ENCODE measurements at regions not wholly inside any gene's neighbourhood (a gene's known extent, or its start where the extent isn't known, plus 50 kb on each side); places are given as distances from the start of the nearest gene placed in this dataset.

- DNase-seq, result no peak
These were observed 908.9 kb upstream of the LCORL start for GRCh38 chr4:18930487-18930886.

- no peak for DNase-seq
These were observed 902.1 kb upstream of the LCORL start for GRCh38 chr4:18923496-18924161.

GRCh38 chr4:18917689-18918088 lies 896.1 kb upstream of the LCORL start:
- no peak for DNase-seq

DNA sequence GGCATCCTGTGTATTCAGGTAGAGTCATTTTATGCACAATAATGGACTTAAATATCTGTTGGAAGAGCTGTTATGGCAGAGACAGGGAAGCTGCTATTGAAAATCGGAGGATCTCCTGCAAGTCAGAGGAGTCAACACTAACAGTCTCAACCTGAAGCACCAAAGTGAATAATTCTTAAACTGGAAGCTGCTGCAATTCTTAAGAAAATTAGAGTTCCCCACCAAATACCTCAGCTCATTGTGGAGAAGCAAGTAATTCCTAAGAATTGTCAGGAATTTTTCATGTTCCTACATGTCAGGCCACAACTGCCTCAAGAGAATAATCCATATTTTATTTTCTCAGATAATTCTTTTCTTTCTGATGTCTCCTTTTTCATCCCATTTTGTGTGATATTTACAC lies 892.6 kb upstream of the LCORL start:
- no peak for DNase-seq

DNA sequence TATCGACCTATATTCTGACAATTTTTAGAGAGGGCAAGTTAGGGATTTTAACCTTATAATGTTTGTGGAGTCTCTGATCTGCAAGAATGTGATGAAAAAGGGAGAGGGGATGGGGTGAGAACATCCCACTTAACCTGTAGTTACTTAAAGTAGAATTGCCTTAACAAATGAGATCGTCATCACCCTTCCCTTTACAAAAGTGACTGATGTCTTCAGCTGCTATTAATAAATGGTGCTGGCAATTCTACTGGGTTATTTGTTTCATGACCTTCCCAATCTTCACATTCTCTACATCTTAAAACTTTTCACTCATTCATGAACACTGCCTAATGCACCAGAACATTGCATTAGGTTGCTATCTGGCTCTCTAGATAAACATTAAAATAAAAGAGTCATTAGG lies 873.4 kb upstream of the LCORL start:
- no peak for DNase-seq

DNA sequence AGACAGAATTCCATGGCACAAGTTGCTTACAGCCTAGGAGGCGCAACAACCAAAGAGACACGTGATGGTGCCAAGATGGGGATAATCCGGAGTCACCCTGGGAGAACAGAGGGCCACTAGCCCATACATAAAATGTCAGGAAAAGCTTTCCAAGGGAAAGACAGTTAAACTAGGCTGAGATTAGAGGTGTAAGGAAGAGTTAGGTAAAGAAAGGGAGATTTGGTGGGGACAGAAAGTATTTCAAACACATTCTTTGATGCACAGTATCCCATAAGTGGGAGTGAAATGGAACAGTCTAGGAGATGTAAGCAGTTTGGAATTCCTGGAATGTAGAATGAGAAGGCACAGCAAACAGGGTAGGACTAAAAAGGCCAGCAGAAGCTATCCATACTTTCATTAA lies 860.9 kb upstream of the LCORL start:
- no peak for DNase-seq

DNA sequence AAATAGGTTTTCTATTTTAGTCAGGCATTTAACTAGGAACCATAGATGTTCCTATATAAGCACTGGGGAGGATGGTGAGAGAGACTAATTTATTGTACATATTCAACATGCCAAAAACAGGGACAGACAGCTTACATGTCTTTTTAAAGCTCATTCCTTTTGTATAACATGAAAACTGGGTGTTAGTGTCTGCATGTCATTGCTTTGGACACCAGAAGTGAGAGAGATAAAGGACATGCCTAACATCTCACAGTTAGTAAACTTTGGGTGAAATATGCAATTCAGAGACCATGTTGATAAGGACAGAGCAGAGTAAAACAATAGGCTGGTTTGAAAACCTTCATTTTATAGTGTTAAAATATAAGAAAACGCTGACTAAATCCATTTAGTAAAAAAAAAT lies 860.0 kb upstream of the LCORL start:
- DNase-seq, result no peak

DNA sequence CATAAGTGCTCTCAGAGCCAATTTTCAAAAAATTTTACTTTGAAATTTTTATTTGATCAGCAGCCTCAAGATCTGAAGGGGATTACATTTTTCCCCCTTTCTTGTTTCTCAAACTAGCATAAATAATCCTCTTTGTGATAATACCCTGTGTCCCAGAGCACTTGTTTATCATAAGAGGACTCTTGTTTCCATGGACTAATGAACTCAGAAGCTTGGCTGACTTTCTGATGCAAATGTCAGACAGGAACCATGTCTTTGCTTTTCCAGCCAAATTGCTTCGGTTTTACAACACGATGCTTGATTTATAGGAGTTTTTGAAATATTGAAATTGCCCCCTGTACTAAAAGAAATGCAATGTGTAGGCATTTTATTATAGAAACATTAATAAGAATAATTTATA lies 859.3 kb upstream of the LCORL start:
- no peak for DNase-seq

DNA sequence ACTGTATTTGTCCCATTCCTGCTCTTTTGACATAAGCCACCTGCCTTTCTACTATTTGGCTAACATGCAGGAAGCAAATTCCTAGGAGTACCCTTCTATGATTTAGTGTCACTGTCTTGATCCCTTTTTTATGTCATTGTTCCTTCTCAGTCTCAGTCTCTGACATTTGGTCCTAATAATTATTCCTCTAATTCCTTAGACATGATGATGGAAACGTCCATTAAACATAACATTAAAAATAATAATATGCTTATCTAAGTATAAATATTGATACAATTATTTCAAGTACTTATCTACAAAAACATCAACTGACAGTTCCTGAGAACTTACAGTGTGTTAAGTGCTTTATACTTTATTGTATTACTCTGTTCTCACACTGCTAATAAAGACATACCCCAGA lies 857.0 kb upstream of the LCORL start:
- DNase-seq, result no peak

DNA sequence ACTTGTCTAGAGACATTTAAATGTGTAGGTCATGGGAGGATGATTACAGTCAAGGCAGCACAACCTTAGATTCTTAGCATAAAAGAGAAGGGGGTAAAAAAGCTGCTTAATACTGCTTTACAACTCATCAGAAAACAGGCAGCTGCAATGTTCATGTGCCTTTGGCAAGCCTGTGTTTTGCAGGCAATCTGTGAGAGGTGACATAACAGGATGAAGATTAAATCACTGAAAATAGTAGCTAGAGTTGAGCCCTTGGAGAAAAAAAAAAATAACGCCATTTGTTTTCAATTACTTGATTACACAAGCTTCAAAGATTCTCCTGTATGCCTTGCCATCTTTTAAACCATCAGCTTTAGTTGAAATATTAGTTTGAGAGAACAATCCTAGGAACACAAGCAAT lies 847.6 kb upstream of the LCORL start:
- DNase-seq, result no peak

- DNase-seq, result no peak
These were observed 839.4 kb upstream of the LCORL start for GRCh38 chr4:18860836-18861530.

GRCh38 chr4:18859468-18859867 lies 837.9 kb upstream of the LCORL start:
- no peak for DNase-seq

GRCh38 chr4:18858229-18858922 lies 836.8 kb upstream of the LCORL start:
- no peak for DNase-seq

GRCh38 chr4:18850867-18851266 lies 829.3 kb upstream of the LCORL start:
- DNase-seq, result no peak

DNA sequence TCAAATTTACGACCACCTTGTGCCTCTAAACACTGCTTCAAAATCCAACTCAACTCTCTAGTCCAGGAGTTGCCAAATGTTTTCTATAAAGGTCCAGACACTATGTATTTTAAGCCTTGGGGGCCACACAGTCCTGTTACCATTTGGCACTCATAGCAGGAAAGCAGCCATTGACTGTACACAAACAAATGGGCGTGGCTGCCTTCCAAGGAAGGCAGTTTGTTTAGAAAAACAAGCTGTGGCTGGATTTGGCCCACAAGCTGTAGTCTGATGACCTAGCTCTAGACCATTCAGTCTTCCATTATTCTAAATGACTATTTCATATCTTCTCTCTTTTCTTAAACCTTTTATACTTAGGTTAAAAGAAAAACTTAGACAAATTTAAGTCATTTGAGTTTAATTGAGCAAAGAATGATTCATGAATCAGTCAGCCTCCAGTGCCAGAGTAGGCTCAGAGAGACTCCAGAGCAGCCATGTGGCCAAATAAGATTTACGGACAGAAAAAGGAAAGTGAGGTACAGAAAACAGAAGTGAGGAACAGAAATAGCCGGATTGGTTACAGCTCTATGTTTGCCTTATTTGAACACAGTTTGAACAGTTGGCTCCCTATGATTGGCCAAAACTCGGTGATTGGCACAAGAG lies 825.8 kb upstream of the LCORL start:
- no peak for DNase-seq

DNA sequence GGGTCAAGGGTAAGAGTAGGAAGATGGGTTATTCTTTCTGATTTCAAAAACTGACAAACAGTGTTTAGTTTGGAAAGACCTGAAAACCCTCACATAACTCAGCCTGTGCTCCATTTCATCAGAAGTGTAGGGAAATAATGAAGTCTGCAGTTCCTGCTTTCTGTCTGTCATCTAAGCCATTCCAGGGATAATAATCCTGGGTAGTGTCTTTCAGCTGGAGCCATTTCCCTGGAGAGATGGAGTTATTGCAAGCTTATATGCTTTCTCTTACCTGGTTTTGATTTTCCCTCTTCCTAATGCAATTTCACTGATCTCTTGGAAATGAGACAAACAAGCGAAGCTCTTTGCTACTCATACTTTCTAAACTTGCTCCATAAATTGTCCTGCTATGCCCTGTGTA lies 824.8 kb upstream of the LCORL start:
- DNase-seq, result no peak

DNA sequence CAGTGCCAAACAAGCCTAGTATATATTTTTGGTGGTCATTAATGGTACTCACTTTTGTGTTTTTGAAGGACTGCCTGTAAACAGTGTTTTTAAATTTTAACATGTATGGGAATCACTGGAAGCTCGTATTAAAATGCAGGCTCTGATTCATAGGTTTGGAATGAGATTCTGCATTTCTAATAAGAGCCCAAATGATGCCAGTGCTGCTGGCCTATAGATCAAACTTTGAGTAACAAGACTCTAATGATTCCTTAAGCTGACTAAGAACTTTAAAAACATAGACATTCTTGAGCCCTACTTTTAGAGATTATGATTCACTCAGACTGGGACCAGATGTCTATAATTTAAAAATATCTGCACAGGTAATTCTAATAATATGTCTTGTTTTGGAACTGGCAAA lies 823.2 kb upstream of the LCORL start:
- no peak for DNase-seq

DNA sequence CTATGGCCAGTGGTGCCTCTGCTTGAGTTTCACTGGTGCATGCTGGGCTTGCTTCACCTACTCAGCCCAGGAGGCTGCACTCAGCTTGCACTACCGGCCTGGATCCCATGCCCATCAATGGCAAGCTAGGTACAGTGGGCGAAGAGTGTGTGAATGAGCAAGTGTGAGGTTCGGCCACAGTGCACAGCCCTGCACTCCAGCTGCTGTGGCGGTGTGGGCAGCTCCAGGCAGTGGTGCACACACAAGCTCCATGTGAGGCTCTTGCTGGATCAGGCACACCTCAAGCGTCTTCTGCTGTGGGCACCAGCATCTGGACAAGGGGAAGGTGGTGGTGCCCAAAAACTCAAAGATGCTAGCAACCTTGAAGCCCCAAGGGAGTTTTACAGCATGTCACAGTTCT lies 820.9 kb upstream of the LCORL start:
- DNase-seq, result no peak

GRCh38 chr4:18840481-18840880 lies 818.9 kb upstream of the LCORL start:
- DNase-seq, result no peak

DNA sequence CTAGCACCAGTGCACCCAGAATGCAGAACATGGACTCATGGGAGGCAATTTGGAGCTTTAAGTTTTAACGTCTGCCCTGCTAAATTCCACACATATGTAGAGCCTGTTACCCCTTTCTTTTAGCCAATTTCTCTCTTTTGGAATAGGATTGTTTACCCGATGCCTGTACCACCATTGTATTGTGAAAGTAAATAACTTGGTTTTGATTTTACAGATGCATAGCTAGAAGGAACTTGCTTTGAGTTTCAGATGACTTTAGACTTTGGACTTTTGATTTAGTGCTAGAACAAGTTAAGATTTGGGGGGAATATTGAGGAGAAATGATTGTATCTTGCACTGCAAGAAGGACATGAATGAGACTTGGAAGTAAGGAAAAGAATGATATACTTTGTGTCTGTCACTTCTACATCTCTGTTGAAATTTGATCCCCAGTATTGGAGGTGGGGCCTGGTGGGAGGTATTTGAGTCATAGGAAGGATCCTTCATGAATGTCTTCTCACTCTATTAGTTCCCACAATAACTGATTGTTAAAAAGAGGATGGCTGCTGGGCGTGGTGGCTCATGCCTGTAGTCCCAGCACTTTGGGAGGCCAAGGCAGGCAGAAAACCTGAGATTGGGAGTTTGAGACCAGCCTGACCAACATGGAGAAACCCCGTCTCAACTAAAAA lies 794.8 kb upstream of the LCORL start:
- no peak for DNase-seq

DNA sequence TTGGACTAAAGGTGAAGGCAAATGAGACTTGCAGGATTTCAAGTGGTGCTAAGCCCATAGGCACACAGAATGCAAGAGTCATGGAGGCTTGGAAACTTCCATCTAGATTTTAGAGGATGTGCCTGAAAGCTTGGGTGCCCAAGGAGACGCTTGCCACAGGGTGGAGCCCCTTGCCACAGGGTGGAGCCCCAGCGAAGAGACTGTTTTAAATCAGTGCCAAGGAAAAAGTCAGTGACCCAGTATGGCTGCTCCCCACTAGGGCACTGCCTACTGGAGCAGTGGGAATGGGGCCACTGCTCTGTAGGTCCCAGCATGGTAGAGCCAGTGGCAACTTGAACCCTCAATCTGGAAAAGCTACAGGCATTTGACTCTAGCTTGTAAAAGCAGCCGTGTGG lies 794.2 kb upstream of the LCORL start:
- DNase-seq, result no peak

GRCh38 chr4:18815081-18815778 lies 793.7 kb upstream of the LCORL start:
- DNase-seq, result no peak

DNA sequence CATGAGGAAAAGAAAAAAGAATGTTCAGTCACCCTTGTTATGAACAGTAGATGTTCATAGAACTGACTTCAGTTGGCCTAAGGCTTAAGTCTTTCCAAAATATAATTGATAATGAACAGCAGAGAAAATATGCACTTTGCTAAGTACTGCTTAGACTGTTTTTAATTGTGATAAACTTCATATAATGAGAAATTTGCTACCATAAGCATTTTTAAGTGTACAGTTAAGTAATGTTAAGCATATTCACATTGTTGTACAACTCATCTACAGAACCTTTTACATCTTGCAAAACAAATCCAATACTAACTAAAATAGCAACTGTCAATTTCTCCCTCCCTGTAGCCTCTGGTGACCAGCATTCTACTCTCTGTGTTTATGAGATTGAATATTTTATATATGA lies 792.2 kb upstream of the LCORL start:
- no peak for DNase-seq
